GM19463 (cell line): ENCODE measurements at regions not wholly inside any gene's neighbourhood (a gene's known extent, or its start where the extent isn't known, plus 50 kb on each side); places are given as distances from the start of the nearest gene placed in this dataset.

Experiments used
- ATAC-seq: cut with Tn5 transposase; IDR thresholded peaks from one replicate; pipeline ENCODE4 v1.9.1; 2021; ENCODE audit warnings: mild to moderate bottlenecking, moderate library complexity; ENCODE audit not compliant: unreplicated experiment

- ATAC-seq = no peak
These were observed 87.9 kb upstream of the SLC24A5 start for GRCh38 chr15:48032911-48033310.

- ATAC-seq = no peak
These were observed 82.6 kb upstream of the SLC24A5 start for GRCh38 chr15:48038221-48038620.

GRCh38 chr15:48040166-48040817 is 80.5 kb upstream of the SLC24A5 start:
- no peak for ATAC-seq

DNA sequence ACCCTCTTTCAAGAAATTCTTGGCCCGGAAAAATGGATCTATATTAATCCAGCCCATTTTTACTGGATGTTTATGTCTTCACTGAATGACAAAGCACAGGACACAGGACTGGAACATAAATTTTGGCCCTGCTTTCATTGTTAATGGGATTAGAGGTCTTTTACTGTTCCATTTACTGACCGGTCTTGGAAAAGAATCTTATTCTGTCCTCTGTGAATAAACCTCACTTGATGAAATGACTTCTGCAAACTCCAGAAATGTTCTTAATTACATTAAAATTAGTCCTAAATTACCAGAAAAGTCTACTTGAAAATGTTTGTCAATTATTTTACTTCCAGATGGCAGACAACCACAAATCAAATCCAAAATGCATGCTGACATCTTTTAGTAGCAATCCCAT is 79.3 kb upstream of the SLC24A5 start:
- ATAC-seq = no peak

DNA sequence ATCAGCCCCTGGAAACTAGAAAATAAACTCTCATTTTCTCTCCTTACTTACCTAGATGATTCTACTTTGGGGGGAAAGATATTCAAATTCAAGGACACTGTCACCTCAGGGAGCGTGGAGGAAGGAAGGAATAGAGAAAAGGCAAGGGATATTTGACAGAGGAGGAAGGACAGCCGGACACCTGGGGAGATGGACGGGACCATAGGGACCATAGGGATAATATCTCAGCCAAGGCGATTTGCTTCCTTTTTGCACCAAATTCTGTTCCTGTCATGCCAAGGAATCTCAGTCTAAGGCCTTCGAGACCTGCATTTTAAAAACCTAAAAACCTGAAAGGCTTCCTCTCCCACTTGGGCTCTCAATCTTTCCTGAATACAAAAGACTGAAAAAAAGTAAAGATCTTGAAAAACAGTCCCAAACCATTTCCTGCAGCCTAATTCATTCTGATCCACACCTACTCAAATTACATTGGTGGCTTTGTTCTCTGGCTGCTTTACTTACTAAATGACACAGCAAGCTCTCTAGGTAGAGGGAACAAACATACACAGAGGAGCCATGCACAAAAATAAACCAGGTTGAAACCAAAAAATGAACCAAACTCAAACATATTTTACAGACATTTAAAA is 73.9 kb upstream of the SLC24A5 start:
- no peak for ATAC-seq

DNA sequence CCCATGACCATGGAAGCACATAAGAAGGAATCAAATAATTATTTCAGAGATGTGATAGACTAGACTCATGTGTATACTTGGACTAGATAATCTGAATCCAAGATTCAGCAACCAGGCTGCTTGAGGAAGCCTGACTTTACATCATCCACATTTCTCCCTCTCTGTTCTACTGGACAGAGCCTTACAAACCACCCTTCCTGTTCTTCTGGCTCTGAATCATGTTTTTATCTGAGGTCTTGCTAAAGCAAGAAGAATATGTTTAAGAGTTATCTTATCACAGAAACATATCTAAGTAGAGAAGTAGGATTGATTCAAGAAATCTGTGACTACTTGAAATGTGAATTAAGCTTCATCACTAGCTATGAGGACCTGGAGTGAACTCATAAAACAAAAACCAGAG is 71.1 kb upstream of the SLC24A5 start:
- ATAC-seq = no peak

DNA sequence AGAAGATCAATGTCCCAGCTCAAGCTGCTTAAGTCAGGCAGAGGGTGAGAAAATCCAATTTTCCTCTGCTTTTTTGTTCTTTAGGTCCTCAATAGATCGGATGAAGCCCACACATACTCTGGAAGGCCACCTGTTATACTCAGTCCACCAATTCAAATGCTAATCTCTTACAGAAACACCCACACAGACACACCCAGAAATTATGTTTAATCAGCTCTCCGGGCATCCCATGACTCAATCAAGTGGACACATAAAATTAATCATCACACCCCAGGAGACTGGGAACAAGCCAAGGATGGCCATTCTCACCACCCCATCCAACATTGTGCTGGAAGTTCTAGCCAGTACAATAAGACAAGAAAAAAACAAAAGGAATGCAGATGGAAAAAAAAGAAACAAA is 67.8 kb upstream of the SLC24A5 start:
- no peak for ATAC-seq

DNA sequence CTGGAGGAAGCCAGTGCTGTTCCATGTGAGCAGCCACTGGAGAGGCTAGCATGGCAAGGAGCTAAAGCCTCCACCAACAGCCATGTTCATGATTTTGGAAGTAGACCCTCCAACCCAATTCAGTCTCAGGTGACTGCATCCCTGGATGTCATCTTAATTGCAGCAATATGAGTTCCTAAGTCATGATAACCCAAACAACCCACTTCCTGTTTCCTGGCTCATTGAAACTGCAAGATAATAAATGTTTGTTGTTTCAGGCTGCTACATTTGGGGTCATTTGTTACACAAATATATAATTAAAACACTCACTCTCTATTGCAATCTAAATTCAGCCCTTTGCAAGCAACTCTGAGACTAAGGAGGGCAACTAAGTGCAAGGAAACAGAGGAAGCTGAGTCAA is 62.4 kb upstream of the SLC24A5 start:
- ATAC-seq = no peak

GRCh38 chr15:48059791-48060190 is 61.0 kb upstream of the SLC24A5 start:
- no peak for ATAC-seq

DNA sequence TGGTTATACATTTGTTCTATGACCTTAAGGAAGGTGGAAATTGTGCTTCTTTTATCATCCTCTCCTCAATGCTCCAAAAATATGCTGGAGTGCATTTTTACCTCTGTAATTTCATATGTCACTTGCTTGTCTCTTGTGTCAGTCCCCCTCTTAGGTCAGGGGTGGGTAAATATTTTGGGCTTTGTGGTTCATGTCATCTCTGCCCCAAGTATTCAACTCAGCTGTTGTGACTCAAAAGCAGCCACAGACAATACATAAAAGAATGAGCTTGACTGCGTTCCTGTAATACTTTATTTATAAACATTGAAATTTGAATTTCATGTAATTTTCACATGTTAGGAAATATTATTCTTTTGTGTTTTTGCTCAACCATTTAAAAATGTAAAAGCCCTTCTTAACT is 60.4 kb upstream of the SLC24A5 start:
- no peak for ATAC-seq

GRCh38 chr15:48061605-48062004 is 59.2 kb upstream of the SLC24A5 start:
- ATAC-seq = no peak

DNA sequence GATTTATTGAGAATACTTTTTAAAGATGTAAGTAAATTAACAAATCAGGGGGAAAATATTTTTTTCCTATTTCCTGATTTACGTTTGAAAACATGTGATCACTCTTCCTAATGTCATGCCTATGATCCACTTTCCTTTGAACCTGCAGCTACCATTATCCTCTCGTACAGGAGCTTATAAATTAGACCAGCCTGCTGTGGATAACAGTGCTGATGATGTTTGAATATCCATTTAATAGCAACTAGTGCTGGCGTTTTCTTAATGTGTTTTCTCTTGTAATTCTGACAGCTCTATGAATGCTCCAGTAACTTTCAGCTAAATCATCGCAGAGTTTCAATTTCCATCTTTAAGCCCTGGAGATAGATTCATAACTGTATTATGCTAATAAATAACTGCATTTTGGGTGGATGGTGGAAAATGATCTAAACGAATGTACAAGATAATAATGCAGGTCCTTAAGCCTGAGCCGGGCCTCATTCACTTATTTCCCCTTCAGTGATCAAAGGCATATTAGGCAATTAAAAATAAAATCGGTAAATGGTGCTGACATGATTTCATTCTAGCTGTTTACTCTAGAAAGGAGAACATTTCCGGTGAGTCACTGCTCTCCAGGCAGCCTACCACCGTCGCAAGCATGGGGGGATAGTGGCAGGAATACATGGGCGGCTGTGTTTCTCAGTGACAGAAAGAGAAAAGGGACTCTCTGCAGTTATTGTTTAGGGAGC is 58.5 kb upstream of the SLC24A5 start:
- ATAC-seq = no peak

DNA sequence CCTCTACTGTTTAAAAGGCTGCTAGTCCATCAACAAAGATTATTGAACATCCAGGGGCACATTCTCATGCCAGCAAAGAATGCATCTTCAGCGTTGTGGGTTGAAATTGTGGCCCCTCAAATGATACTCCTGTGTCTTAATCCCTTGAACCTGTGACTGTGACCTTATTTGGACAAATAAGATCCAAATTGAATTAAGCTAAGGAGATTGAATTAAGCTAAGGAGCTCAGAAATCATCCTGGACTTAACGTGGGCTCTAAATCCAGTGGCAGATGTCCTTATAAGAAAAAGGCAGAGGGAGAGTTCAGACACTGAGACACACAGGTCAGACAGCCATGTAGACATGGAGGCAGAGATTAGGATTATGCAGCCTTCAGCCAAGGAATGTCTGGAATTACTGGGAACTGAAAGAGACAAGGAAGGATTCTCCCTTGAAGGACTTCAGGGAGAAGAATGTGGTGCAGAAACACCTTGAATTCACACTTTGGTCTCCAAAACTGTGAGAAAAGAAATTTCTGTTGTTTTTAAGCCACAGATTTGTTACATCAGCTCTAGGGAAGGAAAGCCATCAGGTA is 57.3 kb upstream of the SLC24A5 start:
- no peak for ATAC-seq

DNA sequence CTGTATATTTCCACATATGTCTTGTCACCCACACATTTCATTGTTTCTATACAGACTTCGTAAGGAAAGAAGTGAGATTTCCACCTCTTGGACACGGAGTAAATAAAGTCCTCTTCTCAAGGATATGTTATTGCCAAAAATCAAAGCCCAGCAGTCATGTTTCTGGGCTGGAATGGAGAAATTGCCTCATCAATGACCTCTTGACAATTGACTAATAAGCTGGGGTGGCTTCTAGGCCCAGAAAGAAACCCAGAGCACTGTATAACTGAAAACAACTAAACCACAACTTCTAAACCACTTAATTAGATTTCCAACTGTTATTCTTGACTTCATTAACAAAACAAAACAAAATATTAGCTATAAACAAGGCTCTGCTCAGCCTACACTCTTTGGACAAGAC is 56.4 kb upstream of the SLC24A5 start:
- ATAC-seq = no peak

- ATAC-seq = no peak
These were observed 54.3 kb upstream of the SLC24A5 start for GRCh38 chr15:48066456-48066855.
